DLD1 (cell line): ENCODE measurements at regions not wholly inside any gene's neighbourhood (a gene's known extent, or its start where the extent isn't known, plus 50 kb on each side); places are given as distances from the start of the nearest gene placed in this dataset.

Source experiments
- in situ Hi-C: cut with HindIII; loops from 2 replicates; pipeline ENCODE4 v1.10.0; 2017; ENCODE audit warnings: low sequenced_read_pairs

DNA sequence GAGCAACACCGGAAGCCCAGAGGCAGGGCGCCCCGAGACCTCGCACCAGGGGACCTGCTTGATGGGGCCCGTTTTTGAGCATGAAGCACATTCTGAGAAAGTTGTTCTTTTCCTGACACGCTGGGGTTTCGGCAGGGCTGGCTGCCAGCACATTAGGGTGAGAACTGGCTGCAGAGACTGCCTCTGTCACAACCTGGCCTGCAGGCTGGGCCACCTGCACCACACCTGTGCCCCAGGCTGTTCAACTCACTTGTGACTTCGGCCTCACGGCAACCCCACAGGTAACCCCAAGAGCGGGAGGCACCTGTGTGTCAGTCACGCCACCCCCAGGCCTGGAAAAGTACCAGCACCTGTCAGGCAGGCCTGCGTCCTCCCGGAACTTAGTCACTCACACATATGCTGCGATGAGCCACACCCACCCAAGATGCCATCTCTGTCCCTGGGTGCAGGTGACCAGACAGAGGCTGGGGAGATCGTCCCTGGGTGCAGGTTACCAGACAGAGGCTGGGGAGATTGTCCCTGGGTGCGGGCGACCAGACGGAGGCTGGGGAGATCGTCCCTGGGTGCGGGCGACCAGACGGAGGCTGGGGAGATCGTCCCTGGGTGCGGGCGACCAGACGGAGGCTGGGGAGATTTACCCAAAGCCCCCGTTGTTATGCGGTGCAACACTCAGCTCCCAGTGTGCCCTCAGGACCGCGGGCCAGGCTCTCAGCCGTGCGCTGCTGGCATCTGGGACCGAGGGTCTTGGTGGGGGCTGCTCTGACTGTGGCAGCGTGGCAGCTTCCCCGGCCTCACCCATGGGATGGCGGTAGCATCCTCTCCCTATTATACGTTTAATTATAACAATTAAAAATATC lies 82.5 kb upstream of the BHLHE23 start:
- in situ Hi-C loops, result no loop called here

DNA sequence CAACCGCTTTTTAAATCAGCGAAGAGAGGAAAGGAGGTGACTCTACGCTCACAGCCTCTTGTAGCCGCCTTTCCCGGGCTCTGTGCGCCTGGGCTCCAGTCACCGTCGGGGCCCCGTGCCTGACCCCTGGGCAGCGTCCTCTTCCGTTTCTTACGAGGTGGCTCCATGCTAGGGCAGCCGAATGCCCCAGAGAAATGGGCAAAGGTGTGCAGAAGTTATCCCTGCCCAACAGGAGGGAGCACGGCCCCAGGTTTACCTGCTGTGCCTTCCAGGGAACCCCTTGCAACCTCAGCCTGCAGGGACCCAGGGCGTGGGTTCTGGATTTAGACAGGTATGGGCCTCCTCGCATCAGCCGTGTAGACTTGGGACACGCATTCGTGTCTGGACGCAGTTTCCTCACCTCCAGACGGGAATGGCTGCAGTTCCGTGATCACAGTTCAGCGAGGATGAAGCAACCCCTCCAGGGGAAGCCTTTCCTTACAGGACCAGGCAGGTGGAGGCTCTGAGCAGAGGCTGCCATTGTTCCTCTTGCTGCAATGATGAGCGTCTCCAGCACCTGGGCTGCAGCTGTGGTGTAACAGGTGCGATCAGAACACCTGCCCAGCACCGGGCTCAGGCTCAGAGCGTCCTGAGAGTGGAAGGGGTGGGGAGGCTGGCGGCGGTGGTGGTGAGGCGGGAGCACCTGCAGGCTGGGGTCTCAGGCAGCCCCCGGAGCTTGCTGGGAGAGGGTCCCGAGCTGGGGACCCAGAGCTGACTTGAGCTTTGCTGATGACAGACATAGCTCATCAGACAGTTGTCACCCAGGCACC lies 81.3 kb upstream of the BHLHE23 start:
- in situ Hi-C loops, result no loop called here

DNA sequence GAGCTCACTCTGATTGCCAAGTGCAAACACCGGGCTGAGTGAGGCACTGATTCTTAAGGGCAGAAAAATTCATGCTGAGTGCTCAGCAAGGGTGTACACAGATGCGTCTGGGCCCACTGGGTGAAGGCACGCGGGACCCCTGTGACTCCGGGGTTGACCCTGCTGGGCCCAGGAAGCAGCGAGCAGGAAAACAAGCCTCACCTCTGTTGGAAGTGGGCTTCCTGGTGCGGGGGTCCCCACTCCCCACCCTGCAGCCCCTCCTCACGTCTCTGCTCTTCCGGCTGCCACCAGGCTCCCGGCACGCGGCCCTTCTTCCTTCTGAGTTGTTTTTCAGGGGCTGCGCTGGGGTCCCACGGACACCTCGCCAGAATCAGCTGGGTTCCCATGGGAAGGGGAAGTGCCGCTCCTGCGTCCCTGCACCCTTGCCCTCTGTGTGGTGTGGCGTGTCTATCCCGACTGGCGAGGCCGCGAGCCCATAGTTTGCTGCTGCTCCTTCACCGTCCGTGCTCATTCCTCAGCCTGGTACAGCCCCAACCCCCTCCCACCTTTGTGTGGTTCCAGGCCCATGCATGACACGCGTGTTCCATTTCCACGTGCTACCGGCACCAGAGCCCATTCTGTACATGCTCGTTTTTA lies 80.6 kb upstream of the BHLHE23 start:
- in situ Hi-C loops, result no loop called here

DNA sequence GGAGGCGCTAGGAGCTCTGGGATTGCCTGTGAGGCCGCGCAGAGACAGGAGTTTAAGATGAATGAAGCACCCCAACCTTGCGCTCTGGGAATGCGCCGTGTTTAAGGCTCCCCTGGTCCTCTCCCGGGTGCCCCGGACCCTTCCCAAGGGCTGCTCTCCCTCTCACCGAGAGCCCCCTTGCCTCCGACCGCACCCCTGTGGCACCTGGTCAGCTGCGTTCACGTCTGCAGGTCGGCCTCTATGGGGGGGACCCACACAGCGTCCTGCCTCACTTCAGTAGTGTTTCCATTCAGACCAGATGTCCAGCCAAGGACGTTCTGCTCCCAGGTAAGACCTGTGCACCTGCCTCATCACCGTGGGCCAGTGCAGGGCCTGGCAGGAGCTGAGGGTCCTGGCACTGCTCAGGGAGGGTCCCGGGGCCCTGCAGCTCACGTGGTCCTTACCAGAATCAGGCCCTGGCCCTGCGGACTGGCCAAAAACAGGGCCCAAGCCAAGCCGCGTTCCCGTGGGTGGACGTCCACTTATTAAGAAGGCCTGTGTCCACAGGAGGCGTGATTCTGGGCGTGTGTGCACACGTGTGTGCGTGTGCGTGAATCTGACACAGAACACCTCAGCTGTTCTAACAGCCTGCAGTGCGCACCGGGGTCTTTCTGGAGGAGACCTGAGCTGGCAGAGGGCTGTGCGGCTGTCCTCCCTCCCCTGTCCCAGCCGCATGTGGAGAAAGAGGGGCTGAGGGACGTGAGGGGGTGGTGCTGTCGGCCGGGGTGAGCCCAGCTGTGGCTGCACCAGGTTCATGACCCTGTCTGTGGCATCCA lies 79.9 kb upstream of the BHLHE23 start:
- in situ Hi-C loops, result no loop called here

DNA sequence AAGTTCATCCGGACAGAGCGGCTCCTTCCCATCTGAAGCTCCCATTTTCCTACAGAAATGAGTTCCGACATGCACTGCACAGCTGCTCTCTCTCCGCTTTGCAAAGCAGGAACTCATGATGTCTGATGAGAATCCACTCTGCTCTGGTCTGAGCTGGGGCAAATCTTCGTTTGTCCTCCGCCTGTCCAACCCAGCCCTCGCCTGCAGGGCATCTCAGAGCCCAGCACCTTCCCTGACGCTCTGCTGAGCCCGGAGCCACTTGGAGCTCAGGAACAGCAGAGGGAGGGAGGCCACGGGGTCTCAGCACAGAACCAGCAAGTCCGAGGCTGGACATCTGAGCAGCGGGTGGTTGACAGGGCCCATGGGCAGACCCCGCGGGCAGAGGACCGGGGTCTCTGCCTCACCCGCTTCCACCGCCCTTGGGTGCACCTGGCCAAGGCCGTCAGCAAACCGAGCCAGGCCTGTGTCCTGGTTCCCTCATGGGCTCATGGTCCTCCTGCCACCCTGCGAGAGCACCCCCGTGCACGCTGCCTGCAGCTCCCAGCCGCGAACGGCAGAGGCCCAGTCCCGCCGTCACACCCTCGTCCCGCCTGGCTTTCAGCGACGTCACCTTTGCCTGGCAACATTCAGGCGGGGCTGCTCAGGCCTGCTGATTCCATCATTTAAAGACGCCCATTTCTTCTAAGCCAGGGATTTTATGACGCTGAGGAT lies 78.5 kb upstream of the BHLHE23 start:
- in situ Hi-C loops, result no loop called here

DNA sequence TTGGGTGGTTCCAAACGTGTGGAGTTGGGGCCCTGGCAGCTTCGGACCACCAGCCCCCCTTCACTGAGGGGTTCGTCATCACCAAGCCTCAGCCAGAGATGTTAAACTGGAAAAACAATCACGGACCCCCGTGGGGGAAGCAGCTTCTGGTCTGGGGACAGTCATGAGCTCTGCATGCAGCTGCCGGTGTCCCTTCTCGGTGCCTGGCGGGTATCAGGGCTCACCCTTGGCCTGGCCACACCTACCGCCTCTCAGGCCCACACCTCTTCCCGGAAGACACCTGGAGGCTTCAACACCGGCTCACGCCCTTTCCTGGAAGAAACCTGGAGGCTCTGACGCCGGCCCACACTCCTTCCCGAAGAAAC lies 77.8 kb upstream of the BHLHE23 start:
- in situ Hi-C loops, result no loop called here

DNA sequence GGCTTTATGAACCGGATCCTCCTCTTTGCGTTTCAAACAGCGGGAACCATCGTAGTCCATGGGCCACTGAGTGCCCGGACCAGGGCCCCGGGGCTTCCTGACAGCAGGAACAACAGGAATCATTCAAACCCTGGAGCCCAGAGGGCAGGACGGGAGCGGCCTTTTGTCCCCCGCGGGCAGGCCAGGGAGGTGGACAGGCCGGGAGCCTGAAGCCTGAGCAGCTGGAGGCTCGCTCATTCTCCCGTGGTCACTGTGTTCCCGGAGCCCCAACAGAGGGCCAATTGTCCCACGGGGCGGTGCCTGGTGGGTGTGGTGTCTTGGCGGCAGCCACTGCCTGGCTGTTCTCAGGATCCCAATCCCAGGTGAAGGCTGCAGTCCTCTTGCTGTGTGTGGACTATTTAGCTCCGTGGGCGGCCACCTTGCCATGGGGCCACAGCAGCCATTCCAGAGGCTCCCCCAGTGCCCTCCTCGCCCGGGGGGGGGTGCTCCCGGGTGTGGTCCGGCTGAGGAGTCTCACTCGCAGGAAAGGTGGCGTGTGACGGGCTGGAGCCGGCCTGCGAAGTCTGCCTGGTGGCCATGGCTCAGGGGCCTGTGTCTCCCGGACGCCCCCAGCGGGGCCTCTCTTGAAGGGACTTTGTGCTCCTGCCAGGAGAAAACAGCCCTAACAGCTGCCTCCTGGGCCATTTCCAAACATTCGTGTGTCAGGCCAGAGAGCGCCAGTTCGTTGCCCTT lies 77.2 kb upstream of the BHLHE23 start:
- in situ Hi-C loops, result no loop called here

DNA sequence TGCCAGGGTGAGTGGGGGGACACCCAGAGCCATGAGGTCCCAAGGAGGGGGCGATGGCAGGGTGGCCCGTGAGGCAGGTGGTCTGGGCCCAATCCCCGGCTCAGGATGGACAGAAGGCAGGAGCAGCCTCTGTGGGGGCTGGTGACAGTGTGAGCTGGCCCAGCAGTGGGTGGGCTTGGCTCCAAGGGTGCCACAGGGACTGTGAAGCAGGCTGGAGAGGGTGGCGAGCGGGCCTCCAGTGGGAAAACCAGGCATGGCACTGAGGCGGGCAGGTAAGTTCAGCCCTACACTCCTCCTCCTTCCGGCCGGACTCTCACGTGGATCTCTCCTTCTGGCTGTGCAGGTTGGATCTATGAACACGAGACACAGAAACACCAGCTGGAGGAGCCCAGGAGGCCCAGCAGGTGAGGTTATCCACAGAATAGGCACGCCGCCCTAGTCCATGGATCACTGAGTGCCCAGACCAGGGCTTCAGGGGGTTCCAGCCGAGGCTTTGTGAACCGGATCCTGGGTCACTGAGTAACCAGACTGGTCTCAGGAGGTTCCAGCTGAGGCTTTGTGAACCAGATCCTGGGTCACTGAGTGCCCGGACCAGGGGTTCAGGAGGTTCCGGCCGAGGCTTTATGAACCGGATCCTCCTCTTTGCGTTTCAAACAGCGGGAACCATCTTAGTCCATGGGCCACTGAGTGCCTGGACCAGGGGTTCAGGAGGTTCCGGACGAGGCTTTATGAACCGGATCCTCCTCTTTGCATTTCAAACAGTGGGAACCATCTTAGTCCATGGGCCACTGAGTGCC lies 76.4 kb upstream of the BHLHE23 start:
- in situ Hi-C loops, result no loop called here

DNA sequence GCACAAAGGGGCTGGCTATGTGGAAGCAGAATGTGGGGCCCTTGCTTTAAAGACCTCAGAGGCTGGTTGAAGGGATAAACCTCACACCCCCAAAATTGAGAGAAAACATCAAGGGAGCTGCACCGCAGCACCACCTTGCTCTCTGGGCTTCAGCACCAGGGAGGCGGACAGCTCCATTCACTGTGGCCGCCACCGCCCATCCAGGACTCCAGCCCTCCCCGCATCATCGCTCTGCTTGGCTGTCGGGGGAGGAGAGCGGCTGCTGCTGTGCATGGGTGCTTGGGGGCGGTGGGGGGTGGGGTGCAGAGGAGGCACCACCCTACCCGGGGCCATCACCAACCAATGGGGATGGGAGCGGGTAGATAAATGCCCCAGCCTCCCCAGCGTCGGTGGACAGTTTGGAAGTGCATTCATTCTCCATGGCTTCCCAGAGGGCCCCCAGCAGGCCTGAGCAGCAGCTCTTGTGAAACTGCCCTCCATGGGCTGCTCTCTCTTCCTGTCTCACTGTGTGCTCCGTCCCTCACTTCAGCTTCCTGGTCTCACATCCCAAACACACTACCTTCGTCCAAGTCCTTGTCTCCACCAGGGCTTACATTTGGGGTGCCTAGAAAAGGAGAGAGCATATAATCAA lies 75.7 kb upstream of the BHLHE23 start:
- in situ Hi-C loops, result no loop called here

DNA sequence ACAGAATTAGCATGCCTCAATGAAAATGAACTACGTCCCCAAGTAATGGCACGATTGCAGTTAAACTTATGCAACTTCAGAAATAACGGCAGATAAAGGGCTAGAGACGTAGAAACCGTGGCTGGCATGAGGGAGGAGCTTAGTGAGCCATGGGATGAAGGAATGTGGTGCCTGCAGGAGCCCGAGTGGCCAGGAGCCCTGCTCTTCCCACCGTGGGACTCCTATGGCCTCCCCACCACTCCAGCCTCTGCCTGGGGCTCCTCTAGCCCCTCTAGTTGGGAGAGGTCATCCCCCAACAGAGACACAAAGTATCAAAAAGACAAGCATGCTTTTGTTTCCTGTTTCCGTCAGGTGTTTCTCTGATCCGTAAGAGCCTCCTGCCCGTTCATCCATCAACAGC lies 75.1 kb upstream of the BHLHE23 start:
- in situ Hi-C loops, result no loop called here

DNA sequence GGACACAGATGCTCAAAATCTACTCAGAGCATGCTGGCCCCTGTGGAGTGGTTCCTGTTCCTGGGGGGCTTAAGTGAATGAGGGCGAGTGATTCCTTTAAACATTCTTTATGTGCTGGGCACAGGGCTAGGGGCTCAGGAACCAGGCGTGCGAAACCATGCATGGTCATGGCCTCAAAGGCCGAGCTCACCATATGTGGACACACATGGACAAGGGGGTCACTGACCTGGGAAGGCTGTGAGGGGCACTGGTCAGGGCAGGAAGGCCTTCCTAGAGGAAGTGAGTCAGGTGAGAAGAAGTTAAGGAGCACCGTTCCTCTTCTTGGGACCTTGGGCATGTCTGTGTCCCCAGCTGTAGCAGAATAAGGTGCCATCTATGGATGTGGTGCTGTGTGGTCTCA lies 74.6 kb upstream of the BHLHE23 start:
- in situ Hi-C loops, result no loop called here

DNA sequence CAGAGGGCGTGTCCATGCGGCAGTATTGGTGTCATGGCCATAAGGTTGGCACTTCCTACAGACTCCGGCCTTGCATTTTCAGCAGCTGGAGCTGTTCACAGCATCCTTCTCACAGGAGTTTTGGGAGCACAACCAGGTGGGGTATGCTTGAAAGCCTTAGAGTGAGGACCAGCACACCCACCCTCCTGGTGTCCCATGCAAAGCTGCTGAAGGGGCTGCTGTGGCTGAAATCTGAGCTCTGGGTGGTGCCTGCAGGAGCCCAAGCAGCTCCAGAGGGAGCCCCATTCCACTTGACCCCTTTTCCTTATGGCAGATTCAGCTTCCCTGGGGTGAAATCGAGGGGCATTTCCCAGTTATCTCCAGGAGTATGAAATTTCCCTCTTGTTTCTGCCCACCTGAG lies 74.0 kb upstream of the BHLHE23 start:
- in situ Hi-C loops, result no loop called here

DNA sequence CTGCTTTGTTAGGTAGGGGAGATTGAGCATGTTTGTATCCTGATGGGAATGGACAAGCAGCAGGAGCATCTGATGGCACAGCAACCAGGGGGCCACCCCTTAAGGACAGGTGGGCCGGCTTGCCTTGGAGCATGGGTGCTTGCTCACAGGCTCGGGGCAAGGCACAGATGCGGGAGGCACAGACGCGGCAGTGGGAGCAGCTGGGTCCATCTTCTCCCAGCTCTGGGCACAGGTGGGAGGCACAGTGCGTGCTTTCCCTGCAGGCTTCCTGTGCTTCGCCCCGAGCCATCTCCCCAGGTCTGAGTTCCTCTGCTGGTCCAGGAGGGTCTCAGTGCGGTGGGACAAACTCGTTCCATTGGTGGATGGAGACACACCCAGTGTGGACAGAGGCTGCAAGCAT lies 73.6 kb upstream of the BHLHE23 start:
- in situ Hi-C loops, result no loop called here

DNA sequence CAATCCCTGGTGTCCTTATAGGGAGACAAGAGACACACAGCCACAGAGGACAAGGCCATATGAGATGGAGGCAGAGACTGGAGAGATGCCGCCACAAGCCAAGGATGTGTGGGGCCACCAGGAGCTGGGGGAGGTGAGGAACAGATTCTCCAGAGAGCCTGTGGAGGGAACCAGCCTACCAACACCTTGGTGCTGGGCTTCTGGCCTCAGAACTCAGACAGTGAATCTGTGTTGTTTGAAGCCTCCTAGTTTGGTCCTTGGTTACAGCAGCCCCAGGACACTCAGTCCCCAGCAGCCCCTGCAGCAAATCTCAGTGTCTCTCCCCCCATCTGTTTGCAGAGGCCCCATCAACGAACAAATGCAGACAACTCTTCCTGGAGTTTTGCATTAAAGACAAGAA lies 73.2 kb upstream of the BHLHE23 start:
- in situ Hi-C loops, result no loop called here

DNA sequence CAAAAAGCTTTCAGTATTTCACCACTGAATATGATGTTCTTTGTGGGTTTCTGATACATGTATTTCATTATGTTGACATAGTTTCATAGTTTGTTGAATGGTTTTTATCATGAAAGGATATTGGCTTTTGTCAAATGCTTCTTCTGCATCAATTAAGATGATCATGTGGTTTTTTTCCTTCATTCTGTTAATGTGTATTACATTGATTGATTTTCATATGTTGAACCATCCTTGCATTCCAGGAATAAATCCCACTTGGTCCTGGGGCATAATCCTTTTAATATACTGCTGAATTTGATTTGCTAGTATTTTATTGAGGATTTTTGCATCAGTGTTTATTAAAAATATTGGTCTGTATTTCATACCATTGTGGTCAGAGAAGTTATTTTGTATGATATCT lies 70.9 kb upstream of the BHLHE23 start:
- in situ Hi-C loops, result no loop called here

DNA sequence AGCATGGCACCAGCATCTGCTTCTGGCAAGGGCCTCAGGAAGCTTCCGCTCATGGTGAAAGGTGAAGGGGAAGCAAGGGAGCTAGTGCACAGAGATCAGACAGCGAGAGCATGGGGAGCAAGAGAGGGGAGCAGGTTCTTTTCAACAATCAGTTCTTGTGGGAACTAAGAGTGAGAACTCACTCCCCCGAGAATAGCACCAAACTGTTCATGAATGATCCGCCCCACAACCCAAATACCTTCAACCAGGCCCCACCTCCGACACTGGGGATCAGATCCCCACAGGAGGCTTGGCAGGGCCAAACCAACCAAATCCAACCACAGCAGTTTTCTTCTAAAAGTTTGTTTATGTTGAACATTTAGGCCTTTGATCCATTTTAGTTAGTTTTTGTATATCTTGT lies 69.7 kb upstream of the BHLHE23 start:
- in situ Hi-C loops, result no loop called here

DNA sequence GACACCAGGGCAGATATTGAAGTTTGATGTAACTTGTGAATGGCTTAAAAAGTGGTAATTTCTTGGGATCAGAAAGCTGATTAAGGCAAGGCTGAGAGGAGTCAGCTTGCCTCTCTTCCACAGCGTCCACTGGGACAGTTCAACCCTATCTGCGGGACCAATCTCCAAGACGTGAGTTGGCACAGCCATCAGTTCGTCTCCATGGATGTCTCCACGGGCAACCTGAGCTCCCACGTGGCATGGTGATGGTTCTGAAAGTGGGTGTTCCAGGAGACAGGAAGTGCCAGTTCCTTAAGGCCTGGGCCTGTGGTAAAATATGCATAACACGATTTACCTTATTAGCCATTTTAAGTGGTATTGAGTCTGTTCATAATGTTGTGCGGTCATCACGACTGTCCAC lies 67.9 kb upstream of the BHLHE23 start:
- in situ Hi-C loops, result no loop called here

DNA sequence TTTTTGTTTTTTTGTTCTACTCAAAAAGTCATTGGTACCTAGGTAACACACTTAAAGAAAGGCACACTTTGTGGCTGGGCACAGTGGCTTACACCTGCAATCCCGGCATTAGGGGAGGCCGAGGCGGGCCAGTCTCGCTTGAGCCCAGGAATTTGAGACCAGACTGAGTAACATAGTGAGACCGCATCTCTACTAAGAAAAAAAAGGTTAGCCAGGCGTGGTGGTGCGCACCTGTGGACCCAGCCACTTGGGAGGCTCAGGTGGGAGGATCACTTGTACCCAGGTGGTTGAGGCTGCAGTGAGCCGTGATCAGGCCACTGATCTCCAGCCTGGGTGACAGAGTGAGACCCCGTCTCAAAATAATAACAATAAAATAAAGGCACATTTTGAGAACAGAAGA lies 67.4 kb upstream of the BHLHE23 start:
- in situ Hi-C loops, result no loop called here

DNA sequence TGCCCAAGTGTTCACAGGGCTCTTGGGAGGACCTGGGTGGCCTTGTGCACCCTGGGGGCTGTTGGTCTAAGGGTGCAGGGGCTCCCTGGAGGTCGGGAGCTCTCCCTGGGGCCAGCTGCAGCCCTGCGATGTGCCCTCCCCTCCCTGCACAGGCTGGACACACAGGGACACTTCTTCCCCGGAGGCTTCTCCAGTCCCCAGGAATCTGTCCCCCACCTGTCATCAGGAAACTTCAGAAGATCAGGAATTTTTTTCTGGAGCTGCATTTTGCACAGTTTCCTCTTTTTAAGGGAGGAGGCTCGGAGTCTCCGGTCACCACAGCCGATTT lies 66.9 kb upstream of the BHLHE23 start:
- in situ Hi-C loops, result no loop called here
